ENCODE measurements at regions not wholly inside any gene's neighbourhood (a gene's known extent, or its start where the extent isn't known, plus 50 kb on each side); places are given as distances from the start of the nearest gene placed in this dataset.

DNA sequence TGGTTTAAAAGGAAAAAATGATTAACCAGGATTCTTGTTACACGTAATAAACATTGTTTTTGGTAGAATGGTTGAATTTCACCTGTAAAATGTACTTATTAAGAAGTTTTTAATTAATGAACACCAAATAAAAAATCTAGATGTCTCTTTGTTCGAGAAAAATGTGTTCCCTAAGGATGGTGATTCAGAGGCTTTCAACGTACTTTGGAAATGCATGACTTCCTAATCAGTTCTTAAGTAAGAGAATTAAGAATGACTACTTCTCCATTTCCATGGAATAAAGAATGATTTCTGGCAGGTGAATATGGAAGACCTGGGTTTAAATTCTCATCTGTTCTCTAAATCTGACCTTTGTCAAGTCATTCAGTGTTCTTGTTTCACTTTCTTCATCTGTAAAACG lies 428.6 kb downstream of the KCNH5 start (continued):
- TF ChIP-seq PRDM10 (IDR thresholded peaks at IDR 0.05; ENCODE audit: partially characterized antibody): no peak

GRCh38 chr14:62626416-62626815 lies 418.8 kb downstream of the KCNH5 start:
- 0% methylated on average over 4 of the region's 5 CpGs for WGBS (ENCODE audit: insufficient coverage, low coverage, missing lambda C conversion rate)
- BruUV-seq (replicated peaks): no TSS peak
- no peak for TF ChIP-seq ZZZ3 (IDR thresholded peaks at IDR 0.05)
- no peak for TF ChIP-seq KDM4B (IDR thresholded peaks at IDR 0.05; ENCODE audit: borderline replicate concordance in 2 of 2, low read depth in 1 of 2)
- TF ChIP-seq ILF3 (IDR thresholded peaks at IDR 0.05; ENCODE audit: borderline replicate concordance): no peak
- TF ChIP-seq BMI1 (IDR thresholded peaks at IDR 0.05; ENCODE audit: low read length): no peak
- no peak for TF ChIP-seq KAT8 (IDR thresholded peaks at IDR 0.05; ENCODE audit: low read depth)
- TF ChIP-seq, protein P1, sequence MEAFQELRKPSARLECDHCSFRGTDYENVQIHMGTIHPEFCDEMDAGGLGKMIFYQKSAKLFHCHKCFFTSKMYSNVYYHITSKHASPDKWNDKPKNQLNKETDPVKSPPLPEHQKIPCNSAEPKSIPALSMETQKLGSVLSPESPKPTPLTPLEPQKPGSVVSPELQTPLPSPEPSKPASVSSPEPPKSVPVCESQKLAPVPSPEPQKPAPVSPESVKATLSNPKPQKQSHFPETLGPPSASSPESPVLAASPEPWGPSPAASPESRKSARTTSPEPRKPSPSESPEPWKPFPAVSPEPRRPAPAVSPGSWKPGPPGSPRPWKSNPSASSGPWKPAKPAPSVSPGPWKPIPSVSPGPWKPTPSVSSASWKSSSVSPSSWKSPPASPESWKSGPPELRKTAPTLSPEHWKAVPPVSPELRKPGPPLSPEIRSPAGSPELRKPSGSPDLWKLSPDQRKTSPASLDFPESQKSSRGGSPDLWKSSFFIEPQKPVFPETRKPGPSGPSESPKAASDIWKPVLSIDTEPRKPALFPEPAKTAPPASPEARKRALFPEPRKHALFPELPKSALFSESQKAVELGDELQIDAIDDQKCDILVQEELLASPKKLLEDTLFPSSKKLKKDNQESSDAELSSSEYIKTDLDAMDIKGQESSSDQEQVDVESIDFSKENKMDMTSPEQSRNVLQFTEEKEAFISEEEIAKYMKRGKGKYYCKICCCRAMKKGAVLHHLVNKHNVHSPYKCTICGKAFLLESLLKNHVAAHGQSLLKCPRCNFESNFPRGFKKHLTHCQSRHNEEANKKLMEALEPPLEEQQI (IDR thresholded peaks at IDR 0.05): no peak
- TF ChIP-seq PBX2 (CRISPR knock-in tag; IDR thresholded peaks at IDR 0.05; ENCODE audit: low read depth): no peak
- no peak for TF ChIP-seq PBX2 (tag; conservative IDR thresholded peaks at IDR 0.05; ENCODE audit: low read depth)
- no peak for TF ChIP-seq NFXL1 (CRISPR knock-in tag; IDR thresholded peaks at IDR 0.05)
- no peak for TF ChIP-seq YY1 (IDR thresholded peaks at IDR 0.05; ENCODE audit: borderline replicate concordance in 1 of 3, control insufficient read depth in 1 of 3, extremely low read depth in 1 of 3, insufficient read depth in 3 of 3, insufficient read length in 1 of 3, insufficient replicate concordance in 2 of 3, low read depth in 1 of 3, low read length in 2 of 3)
- no peak for TF ChIP-seq ZNF274 (IDR thresholded peaks at IDR 0.05; ENCODE audit: borderline replicate concordance, low read depth, low read length)

More at GRCh38 chr14:62626416-62626815, 418.8 kb downstream of the KCNH5 start:
- Histone ChIP-seq H3K27me3 (ENCODE audit: control insufficient read depth in 2 of 2, insufficient read depth in 2 of 2, low read length in 2 of 2) (no peaks in the 10 kb centered on the region), H3K9me1 (ENCODE audit: control insufficient read depth, insufficient read depth, low read length) (no peaks in the 10 kb centered on the region), H3K4me3 (no peak overlapping the region), H3K27ac (ENCODE audit: extremely low read depth, low read depth, low read length) (no peak overlapping the region), H4K20me1 (replicated peaks; ENCODE audit: control insufficient read depth, insufficient read depth, low read length) (no peaks in the 10 kb centered on the region), H3K4me2 (ENCODE audit: insufficient read depth, low read length) (no peak overlapping the region), H3K4me1 (replicated peaks in 1 of 2; ENCODE audit: control insufficient read depth in 2 of 2, insufficient read depth in 2 of 2, low read length in 2 of 2) (no peaks in the 10 kb centered on the region), H3K9me3 (replicated peaks; ENCODE audit: control insufficient read depth, insufficient read depth, low read depth, low read length) (0 out of 2 replicates have a peak, but pooled peaks cover 2% of the 10 kb centered on the region), H3K36me3 (ENCODE audit: control insufficient read depth, insufficient read depth, low read length) (no peaks in the 10 kb centered on the region), H3K79me2 (ENCODE audit: control insufficient read depth, insufficient read depth, low read length) (no peaks in the 10 kb centered on the region), H3K9ac (ENCODE audit: insufficient read depth in 1 of 2, low read depth in 2 of 2, low read length in 2 of 2) (no peak overlapping the region), H2AFZ (ENCODE audit: low read depth, low read length) (no peak overlapping the region)
- CTCF ChIA-PET (ENCODE audit: low intra/inter-chr PET ratio): no interaction called here
- in situ Hi-C loops (cut with MboI) (no loop called here), intact Hi-C loops (cut with micrococcal nuclease) (no loop called here)
- ATAC-seq: no peak
- POLR2A ChIA-PET: no interaction called here
- FAIRE-seq: no peak
- DNase-seq (ENCODE audit: extremely low read depth in 1 of 4, low spot score in 3 of 4): no peak
